Jurkat, Clone E6-1 (cell line): ENCODE measurements at regions not wholly inside any gene's neighbourhood (a gene's known extent, or its start where the extent isn't known, plus 50 kb on each side); places are given as distances from the start of the nearest gene placed in this dataset.
A peak's percentile ranks its signal among the peaks of the same experiment; 100 is the strongest.
"Not testable (repeated sequence)": the region's sequence is repeated elsewhere in the genome, so short reads cannot be mapped to it uniquely, and the experiment has no call there.

ENCODE experiments used
- DNase-seq: peaks from one replicate; pipeline ENCODE4 v3.0.0-alpha.2; 2011; ENCODE audit warnings: low read depth, low spot score
- H3K4me3 ChIP-seq: 2 replicates; pipeline ENCODE4 v1.5.1; 2011; ENCODE audit warnings: mild to moderate bottlenecking, low read length, control low read depth, moderate library complexity

DNA sequence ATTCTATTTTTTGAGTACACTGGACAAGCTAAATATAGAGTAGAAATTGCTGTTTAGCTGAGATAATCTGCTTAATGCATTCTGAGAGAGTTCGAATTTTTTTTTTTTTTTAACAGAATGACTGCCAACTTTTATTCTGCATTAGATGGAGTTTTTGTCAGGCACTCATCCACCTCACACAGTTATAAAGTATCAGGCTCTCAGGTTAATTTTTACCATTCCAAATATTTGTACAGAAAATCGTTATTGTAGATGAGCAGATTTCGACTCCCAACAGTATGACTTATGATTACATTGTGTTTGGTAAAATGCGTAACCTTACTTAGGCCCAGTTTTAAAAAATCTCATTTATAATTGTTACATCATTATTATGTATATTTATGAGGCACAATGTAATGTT lies 1731.0 kb downstream of the GRIK2 start:
- H3K4me3 ChIP-seq, result no peak overlapping the region
- DNase-seq, result no peak

GRCh38 chr6:103122766-103123601 lies 1729.5 kb downstream of the GRIK2 start:
- DNase-seq, result peak; percentile 39

DNA sequence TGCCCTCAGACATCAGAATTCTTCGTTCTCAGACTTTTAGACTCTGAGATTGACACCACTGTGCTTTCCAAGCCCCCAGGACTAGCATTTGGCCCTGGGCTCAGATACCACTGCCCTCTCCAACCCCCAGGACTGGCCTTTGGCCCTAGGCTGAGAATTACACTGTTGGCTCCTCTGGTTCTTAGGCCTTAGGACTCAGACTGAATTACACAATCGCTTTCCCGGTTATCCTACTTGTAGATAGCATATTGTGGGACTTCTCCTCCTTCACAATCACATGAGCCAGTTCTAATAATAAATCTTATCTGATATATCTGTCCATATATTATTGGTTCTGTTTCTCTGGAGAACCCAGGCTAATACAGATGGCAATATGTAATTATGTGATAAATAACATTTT lies 1725.5 kb downstream of the GRIK2 start:
- DNase-seq, result no peak
- H3K4me3 ChIP-seq, result no peak overlapping the region

More at GRCh38 chr6:103122766-103123601, 1729.5 kb downstream of the GRIK2 start:
- H3K4me3 ChIP-seq, result no peak overlapping the region

DNA sequence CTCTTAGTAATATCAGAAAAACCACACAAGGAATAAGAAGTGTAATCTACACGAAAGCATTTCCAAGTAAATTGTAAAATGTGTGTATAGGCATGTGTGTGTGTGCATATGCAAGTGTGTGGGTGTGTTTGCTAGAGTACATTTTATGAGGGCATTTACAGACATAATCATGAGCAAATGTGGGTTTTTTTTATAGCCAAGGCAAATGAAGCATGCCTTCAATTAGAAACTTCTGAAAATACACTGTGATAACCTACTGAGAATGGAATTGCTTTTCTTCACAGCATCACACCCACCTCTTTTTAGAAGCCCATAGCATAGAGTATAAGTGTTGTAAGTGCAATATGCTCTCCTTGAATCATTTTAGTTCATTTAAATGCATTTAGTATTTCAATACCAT lies 1721.1 kb downstream of the GRIK2 start:
- no peak for DNase-seq
- H3K4me3 ChIP-seq, result no peak overlapping the region

DNA sequence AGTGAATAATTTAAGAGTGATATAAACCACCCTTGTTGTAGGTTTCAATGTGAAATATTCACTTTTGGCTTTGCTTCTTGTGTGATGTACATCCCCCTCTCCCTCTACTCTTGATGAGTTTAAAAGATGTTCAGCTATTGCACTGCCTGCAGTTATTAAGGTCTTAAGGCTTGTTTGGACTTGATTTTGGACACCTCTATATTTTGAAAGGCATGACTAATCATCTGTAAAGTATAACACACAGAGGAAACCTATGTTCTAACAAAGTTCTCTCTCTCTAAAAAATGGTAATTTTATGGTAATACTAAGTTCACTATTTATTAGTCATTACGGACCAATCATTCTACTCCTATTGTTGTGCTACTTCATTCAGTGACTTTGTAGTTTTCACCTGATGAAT lies 1719.9 kb downstream of the GRIK2 start:
- no peak for DNase-seq
- no peak overlapping the region for H3K4me3 ChIP-seq

DNA sequence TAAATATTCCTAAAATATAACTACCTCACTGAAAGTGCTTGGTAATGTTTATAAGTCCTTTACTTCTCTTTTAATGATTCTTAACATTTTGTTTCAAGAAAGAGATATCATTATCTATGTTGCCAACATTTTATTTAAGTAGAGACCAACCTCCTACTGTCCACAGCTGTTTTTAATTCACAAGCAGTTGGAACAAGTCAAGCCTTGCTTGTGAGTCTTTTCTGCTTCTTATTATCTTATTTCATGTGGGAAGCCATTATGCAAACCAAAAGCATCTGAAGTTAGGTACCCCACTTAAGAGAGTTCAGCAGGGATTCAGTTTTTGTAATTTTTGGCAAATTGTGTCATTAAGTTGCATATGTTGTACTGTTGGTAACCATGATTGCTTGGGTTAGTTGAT lies 1714.5 kb downstream of the GRIK2 start:
- H3K4me3 ChIP-seq, result no peak overlapping the region
- DNase-seq, result no peak

DNA sequence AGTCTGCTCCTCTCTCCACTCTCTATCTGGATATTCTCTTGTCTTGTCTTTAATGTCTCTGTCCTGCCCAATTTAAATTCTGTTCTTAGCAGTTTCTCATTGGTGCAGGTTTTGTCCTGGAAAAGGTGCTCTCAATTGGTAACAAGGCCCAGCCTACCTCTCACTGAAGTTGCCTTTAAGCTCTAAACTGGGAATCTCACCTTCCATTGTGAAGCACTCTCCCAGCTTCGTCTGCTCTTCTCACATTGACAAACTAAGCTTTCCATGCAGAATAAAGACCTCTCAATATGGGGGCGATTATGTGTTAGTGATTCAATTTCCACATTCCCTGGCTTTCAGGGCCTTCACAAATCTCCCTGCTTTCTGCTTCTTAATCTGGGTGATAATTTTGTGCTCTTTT lies 1712.2 kb downstream of the GRIK2 start:
- DNase-seq, result no peak
- no peak overlapping the region for H3K4me3 ChIP-seq

DNA sequence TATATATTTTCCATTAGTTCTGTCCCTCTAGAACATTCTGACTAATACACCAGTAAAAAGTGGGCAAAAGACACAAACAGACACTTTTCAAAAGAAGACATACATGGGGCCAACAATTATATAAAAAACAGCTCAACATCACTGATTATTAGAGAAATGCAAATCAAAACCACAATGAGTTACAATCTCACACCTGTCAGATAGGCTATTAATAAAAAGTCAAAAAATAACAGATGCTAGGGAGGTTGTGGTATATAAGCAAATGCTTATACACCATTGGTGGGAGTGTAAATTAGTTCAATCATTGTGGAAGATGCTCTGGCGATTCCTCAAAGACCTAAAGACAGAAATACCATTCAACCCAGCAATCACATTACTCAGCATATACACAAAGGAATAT lies 1707.8 kb downstream of the GRIK2 start:
- DNase-seq, result no peak
- no peak overlapping the region for H3K4me3 ChIP-seq

DNA sequence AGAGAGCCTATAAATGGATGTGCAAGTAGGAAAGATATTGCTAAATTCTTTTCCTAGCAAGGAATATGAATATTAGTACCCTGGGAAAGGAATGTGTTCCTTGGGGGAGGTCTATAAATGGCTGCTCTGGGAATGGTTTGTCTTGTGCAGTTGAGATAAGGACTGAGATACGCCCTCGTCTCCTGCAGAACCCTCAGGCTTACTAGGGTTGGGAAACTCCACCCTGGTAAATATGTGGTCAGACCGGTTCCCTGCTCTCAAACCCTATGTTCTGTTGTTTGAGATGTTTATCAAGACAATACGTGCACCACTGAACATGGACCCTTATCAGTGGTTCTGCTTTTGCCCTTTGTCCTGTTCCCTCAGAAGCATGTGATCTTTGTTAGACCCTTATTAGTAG lies 1698.9 kb downstream of the GRIK2 start:
- not testable (repeated sequence) for DNase-seq, H3K4me3 ChIP-seq

DNA sequence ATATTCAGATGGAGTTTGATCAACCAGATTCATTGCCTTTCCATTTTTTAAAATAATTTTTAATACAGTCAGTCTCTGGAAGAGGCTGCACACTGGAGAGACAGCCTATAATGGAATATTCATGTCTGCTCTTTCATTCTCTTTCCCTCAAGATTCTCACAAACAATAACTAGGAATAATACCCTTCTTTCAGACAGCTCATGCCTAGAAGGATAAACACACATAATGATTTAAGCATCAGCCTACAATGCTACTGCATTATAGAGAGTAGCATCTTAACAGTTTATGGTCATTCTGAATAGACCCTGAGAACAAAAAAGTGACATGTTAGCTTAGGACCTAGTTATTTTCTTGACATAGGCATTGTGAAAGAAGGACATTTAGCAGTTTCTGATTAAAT lies 1692.3 kb downstream of the GRIK2 start:
- no peak for DNase-seq

DNA sequence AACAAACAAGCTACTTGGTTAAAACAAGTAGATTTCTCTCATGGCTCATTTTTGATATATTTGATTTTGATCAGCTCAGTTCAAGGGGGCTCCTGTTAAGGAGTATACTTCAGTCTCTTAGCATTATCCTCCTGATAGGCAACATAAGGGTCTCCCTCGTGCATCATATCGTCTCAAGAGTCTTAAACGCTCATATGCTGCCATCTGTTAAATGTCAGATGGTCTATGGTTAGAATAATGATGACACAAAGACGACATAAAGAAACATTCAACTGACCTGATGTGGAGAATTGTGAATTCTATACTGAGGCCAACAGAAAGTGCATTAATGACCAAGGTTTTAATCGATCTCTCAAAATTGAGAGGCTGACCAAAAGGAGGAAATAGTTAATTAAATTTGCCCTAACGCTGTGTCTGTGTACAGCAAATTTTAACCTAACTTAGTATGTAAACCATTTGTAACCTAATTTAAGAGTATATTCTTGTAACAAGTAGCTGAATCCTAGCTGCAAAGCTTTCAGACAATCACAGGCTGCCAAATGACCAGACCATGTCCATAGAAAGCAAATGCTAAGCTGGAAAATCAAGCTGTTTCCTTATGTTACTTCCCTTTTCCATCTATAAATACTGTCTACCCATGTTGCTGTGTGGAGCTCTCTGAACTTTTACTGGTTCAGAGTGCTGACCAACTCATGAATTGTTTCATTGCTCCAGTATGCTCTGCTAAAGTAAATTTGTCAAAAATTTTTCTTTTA lies 1688.5 kb downstream of the GRIK2 start:
- DNase-seq, result no peak
- H3K4me3 ChIP-seq, result no peak overlapping the region

More for the DNA sequence above, 1692.3 kb downstream of the GRIK2 start:
- H3K4me3 ChIP-seq, result no peak overlapping the region

DNA sequence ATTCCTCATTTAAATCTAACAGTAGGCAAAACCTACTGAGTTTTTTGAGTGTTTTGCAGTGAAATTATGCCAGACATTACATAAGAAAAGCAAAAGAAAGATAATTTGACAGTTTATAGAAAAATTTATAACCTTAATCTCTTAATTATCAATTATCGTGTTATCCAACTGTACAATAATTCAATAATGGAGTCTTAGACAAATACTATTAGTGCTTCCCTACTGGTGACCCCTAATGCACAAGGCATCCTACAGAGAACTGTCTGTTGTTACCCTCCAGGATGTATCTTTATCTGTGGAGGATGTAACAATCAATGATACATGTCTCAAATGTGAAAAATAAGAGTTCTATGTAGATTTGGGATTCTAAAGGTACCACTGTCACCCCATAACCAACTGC lies 1687.6 kb downstream of the GRIK2 start:
- no peak overlapping the region for H3K4me3 ChIP-seq
- no peak for DNase-seq

GRCh38 chr6:103080497-103080896 lies 1687.0 kb downstream of the GRIK2 start:
- H3K4me3 ChIP-seq, result no peak overlapping the region
- DNase-seq, result no peak

DNA sequence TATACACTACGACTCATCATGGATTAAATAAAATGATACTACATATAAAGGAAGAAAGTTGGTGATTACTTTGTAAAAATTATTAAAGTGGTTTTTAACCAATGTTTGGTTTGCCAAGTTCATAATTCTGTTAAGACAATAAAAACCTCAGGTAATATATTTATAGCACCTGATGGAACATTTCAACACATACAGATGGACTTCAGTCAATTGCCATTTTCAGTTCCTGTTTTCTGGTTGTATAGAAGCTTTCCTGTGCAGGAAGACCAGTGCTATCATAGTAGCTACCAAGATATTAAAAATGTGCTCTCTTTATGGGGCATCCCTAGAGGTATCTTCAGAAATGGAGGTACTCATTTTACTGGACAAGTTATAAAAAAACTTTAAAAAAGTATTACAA lies 1686.4 kb downstream of the GRIK2 start:
- DNase-seq, result no peak
- no peak overlapping the region for H3K4me3 ChIP-seq

GRCh38 chr6:103062136-103062535 lies 1668.6 kb downstream of the GRIK2 start:
- no peak overlapping the region for H3K4me3 ChIP-seq
- no peak for DNase-seq

DNA sequence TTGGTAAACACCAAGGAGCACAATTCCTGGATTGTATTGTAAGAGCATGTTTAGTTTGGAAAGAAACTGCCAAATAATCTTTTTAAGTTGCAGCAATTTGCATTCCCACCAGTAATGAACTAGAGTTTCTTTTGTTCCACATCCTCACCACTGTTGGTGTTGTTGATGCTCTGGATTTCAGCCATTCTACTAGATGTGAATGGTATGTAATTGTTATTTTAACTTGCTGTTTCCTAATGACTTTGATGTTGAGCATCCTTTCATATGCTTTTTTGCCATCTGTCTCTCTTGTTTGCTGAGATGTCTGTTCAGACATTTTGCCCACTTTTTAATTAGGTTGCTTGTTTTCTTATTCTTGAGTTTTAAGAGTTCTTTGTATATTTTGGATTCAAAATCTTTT lies 1654.1 kb downstream of the GRIK2 start:
- no peak for DNase-seq
- H3K4me3 ChIP-seq, result no peak overlapping the region

DNA sequence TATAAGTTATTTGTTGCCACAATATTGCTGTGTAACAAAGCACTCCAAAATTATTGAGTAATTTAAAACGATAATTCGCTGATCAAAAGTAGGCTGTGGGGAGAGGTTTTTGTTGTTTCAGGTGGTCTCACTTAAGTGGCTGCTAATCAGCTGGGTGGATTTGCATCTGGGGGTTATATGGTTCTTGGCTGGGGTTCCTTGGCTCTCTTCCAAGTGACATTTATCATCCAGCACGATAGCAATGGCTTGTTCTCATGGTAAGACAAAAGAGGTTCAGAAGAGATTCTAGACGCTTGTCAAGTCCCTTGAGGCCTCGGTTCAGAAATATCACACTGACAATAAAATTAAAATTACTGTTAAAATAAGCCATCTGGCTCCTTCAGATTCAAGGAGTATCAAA lies 1648.8 kb downstream of the GRIK2 start:
- no peak overlapping the region for H3K4me3 ChIP-seq
- DNase-seq, result no peak

GRCh38 chr6:103036846-103037245 lies 1643.3 kb downstream of the GRIK2 start:
- DNase-seq, result no peak
- no peak overlapping the region for H3K4me3 ChIP-seq

- no peak for DNase-seq
- H3K4me3 ChIP-seq, result no peak overlapping the region
Observed at GRCh38 chr6:103027271-103027931, 1633.9 kb downstream of the GRIK2 start.

- no peak for DNase-seq
- no peak overlapping the region for H3K4me3 ChIP-seq
Observed at GRCh38 chr6:103018426-103018825, 1624.9 kb downstream of the GRIK2 start.
